ENCODE measurements at regions not wholly inside any gene's neighbourhood (a gene's known extent, or its start where the extent isn't known, plus 50 kb on each side); places are given as distances from the start of the nearest gene placed in this dataset.
"Not testable (repeated sequence)": the region's sequence is repeated elsewhere in the genome, so short reads cannot be mapped to it uniquely, and the experiment has no call there.

- H3K36me3 ChIP-seq (replicated peaks in 1 of 2); H3K27me3 ChIP-seq; H3K4me3 ChIP-seq; H3K4me1 ChIP-seq (replicated peaks in 1 of 2); H3K27ac ChIP-seq; DNase-seq; H3K9me3 ChIP-seq (replicated peaks in 1 of 3); intact Hi-C loops (cut with DNase I): not testable (repeated sequence)
- 72 to 86% (median 83%) methylated on average over 3 to 15 of the region's 15 CpGs for WGBS, 4 donors
These were observed 197.4 kb downstream of the TMEM121 start for GRCh38 chr14:105723776-105724175.

DNA sequence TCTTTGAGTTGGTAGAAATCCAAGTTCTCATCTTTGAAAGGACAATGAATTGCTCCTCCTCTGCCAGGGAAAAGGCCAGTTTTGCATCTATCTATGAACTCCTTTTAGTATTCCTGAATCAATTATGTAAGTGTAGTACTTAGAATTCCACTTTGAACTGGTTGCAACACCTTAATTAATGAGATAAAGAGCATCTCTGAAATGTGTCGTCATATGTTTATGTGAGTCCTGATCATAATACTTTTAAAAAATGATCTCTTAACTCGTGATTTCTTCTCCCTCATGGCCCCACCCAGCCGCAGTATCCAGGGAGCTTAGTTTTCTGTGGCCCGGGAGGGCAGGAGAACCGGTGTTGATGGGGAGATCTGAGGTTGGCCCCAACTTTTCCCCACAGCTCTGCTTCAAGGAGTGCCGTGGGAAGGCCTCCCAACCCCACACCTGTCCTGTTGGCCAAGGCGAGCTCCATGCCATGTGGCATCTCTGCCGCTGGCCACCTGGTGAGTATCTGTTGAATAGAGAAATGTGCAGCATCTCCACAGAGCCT, 203.5 kb downstream of the TMEM121 start:
- H3K36me3 ChIP-seq (replicated peaks in 1 of 2); H3K4me1 ChIP-seq (replicated peaks in 1 of 2); DNase-seq; H3K9me3 ChIP-seq (replicated peaks in 1 of 3); intact Hi-C loops (cut with DNase I); H3K27ac ChIP-seq; H3K4me3 ChIP-seq; H3K27me3 ChIP-seq: not testable (repeated sequence)
- 54 to 68% (median 65%) methylated on average over 5 to 8 of the region's 8 CpGs for WGBS, 4 donors

- H3K36me3 ChIP-seq (replicated peaks in 1 of 2); H3K4me1 ChIP-seq (replicated peaks in 1 of 2); H3K27ac ChIP-seq; H3K27me3 ChIP-seq; H3K4me3 ChIP-seq; intact Hi-C loops (cut with DNase I); DNase-seq; H3K9me3 ChIP-seq (replicated peaks in 1 of 3): not testable (repeated sequence)
- 45 to 56% (median 50%) methylated on average over 7 of the region's 7 CpGs for WGBS, 4 donors
These were observed 204.3 kb downstream of the TMEM121 start for GRCh38 chr14:105730731-105731130.

DNA sequence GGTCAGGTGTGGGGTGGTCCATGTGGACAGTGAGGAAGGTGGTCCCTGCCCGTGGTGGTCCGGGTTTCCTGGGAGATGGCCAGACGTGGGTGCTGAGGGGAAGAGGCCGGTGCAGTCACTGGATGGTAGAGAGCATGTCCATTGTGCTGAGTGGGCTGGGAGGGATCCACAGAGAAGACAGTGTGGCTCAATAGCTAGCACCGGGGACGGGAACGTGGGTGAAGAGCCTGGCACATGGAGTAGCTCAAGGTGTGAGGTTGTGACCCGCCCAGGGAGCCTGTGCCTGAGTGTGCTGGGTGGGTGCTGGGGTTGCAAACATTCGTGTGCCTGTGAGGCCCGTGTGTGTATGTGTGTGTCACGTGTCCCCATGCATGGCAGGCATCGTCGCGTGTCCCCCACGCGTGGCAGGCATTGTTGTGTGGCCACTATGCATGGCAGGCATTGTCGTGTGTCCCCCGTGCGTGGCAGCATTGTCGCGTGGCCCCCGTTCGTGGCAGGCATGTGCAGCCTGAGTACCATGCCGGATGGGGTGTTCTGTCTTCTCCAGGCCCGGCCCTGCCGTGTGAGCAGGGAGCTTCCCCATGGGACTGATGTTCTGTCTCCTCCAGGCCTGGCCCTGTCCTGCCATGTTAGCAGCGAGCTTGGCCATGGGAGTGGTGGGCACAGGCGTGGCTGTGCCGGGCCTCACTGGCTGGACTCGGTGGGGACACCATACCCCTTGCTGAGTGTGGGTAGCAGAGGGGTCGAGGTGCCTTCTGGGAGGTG, 205.0 kb downstream of the TMEM121 start:
- H3K4me1 ChIP-seq (replicated peaks in 1 of 2); H3K9me3 ChIP-seq (replicated peaks in 1 of 3); H3K36me3 ChIP-seq (replicated peaks in 1 of 2); intact Hi-C loops (cut with DNase I); H3K27ac ChIP-seq; H3K4me3 ChIP-seq; H3K27me3 ChIP-seq; DNase-seq: not testable (repeated sequence)
- WGBS, 4 donors: 69 to 78% (median 73%) methylated on average over 17 to 31 of the region's 31 CpGs

DNA sequence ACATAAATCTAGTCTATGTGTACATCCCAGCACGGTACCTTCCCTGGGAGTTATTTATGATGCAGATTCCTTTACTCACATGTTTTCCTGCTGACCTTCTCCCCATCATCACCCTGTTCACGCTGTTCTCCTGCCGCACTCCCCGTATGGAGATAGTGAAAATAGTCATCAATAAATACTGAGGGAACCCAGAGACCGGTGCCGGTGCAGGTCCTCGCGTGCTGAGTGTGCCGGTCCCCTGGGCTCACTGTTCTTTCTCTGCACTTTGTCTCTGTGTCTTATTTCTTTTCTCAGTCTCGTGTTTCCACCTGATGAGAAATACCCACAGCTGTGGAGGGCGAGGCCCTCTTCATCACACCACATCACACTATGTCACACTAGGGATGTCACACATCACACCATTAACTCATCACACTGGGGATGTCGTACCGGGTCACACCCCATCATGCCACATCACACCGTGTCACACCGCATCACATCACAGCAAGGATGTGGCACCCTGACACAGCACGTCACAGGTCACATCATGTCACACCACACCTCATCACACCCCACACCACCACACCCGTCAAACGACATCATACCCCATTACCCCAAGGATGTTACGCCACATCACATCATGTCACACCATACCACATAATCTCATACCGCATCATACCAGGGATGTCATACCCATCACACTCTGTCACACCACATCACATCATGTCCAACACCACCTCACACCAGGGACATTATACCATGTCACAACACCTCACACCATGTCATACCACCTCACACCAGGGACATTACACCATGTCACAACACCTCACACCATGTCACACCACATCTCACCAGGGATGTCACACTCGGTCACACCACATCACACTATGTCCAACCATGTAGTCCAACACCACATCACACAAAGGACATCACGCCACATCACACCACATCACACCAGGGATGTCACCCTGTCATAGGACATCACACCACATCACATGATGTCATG, 207.0 kb downstream of the TMEM121 start:
- no peak overlapping the region for H3K4me3 ChIP-seq

GRCh38 chr14:105734241-105734640, 207.9 kb downstream of the TMEM121 start:
- H3K4me3 ChIP-seq; H3K36me3 ChIP-seq (replicated peaks in 1 of 2); DNase-seq; H3K9me3 ChIP-seq (replicated peaks in 1 of 3); H3K27me3 ChIP-seq; intact Hi-C loops (cut with DNase I); H3K4me1 ChIP-seq (replicated peaks in 1 of 2); H3K27ac ChIP-seq: not testable (repeated sequence)
- WGBS, 4 donors: 40 to 85% (median 63%) methylated on average over 2 to 7 of the region's 14 CpGs

More for the DNA sequence above, 207.0 kb downstream of the TMEM121 start:
- no peaks in the 10 kb centered on the region for H3K27me3 ChIP-seq
- H3K9me3 ChIP-seq (replicated peaks in 1 of 3): no peaks in the 10 kb centered on the region
- no peak for DNase-seq
- TF ChIP-seq POLR2A (IDR thresholded peaks at IDR 0.05): no peak
- TF ChIP-seq CTCF (IDR thresholded peaks at IDR 0.05): no peak
- no peak overlapping the region for H3K27ac ChIP-seq
- no peaks in the 10 kb centered on the region for H3K36me3 ChIP-seq (replicated peaks in 1 of 2)
- H3K4me1 ChIP-seq (replicated peaks in 1 of 2): no peaks in the 10 kb centered on the region
- intact Hi-C loops (cut with DNase I): no loop called here
- WGBS, 4 donors: 76 to 82% (median 80%) methylated on average over 22 of the region's 22 CpGs

DNA sequence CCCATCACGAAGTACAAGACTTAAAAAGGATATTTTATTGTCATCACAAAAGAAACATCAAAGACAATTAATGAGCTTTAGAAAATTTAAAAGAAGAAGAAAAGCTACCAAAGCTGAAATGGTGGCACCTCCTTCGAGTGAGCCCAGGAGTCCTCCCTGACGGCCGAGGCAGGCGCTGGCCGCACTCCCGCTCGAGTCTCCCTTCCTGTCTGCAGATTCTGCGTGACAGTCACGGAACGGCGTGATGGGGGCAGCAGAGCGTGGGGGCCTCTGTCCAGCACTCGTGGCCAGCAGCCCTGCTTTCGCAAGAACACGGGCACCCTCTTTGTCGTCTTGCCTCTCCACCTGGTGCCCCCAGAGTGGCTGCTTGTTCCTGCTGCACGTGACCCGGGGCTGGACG, 209.9 kb downstream of the TMEM121 start:
- DNase-seq; H3K9me3 ChIP-seq (replicated peaks in 1 of 3); H3K27me3 ChIP-seq; H3K4me3 ChIP-seq; intact Hi-C loops (cut with DNase I); H3K27ac ChIP-seq; H3K4me1 ChIP-seq (replicated peaks in 1 of 2); H3K36me3 ChIP-seq (replicated peaks in 1 of 2): not testable (repeated sequence)
- whole genome bisulfite sequencing, 4 donors: 78 to 84% methylated on average over 12 to 13 of the region's 20 CpGs; no CpG with 5 or more reads in 2 of the 4 donors
